NCI-H748 (cell line): ENCODE measurements at regions not wholly inside any gene's neighbourhood (a gene's known extent, or its start where the extent isn't known, plus 50 kb on each side); places are given as distances from the start of the nearest gene placed in this dataset.

Experiments used
- DNase-seq: peaks from one replicate; lab custom pipeline; 2025; ENCODE audit not compliant: unreplicated experiment; lab: John Stamatoyannopoulos, UW

DNA sequence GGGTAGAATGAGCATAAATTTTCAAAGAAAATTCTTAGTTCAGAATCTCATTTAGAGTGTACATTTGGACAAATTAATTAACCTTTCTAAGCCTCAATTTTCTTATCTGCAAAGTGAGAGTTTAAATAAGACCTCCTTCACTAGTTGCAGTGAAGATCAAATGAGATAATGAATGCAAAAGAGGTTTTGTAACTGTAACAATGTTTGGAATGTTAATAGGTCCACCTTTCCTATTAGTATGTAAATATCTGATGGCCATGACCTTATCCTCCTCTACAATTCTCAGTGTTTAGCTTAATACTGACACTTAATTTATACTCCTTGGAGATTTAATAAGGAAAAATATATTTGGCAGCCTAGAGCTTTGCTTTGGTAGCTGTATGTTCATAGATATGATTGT lies 138.8 kb downstream of the GABRG1 start:
- no peak for DNase-seq

DNA sequence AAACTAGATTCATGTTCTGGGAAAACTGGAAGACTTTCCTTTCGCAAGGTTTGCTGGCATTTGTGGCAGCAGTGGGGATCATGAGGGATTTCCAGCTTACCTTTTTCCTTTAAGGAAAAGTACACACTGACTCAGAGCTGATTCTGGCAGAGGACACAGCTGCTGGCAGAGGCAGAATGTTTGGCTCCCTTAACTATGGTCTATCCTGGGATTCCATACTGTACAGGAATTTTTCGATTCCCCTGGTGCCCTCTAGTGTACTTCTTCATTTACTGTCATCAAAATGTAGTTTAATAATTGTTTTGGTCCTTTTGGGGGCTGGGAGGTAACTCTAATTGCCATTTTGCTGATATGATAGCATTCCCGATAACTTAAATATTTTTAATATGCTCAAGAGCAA lies 152.7 kb downstream of the GABRG1 start:
- DNase-seq: no peak

DNA sequence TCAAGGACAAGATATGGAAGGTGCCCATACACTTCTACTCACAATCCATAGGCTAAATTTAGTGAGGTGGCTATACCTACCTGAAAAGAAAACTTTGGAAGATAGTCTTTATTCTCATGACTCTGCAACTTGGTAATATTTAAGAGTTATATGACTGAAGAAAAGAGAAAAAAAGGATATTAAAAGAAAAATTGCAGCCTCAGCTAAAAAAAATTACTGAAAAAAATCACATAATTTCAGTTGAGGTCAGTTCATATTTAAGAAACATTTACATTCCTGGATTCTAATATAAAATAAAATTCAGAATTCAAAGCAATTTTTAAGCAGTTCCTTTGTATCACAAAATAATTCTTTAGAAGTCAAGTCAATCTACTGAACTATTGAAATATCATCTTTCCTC lies 166.5 kb downstream of the GABRG1 start:
- DNase-seq: no peak

DNA sequence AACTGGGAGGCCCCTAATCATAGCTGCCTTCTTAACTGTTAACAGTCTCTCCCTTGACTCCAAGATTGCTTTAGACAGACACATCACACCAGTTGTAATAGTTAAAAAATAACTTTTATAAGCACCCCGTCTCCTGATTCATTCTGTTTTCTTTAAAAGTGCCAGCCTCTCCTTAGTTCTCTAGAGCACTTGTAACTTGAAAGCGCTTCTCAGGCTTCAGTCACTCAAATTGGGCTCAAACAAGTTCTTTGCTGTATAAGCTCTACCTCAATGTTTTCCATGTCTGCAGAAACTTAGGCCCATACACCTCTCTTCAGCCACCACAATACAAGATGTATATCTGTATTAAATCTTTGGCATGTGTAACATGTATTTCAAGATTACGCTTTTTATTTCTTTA lies 169.6 kb downstream of the GABRG1 start:
- DNase-seq: no peak

DNA sequence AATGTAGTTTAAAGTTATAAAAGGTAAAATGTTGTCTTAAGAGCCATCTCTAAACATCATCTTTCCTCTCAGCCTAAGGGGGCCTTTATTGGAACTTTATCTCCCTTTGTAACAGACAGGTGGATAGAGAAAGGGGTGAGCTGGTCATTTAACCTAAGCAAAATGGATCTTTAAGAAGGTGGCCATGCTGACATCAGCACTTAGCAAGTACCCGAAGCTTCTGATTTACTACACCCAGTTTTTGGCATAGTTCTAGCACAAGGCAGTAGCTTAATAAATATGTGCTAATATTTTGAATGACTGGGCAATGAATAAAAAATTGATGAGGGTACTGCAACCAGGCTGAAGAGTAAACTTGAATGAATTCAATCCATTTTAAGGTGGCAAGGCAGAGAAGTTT lies 172.7 kb downstream of the GABRG1 start:
- no peak for DNase-seq

DNA sequence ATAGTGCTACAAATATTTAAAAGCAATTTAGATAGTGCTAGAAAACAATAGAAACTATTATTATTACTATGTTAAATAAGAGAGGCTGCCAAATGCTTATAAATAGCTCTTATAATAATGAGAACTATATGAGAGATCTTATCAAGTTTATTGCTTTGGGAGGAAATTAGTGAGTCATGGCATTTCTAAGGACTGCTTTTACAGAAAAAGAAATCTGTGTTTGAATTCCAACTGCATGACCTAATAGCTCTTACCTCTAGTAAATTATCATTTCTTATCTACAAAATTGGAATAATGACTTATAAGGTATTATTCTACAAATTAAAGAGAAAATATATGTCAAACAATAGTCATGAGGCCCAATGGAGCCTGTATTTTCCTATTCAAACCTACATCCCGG lies 177.2 kb downstream of the GABRG1 start:
- DNase-seq: no peak

DNA sequence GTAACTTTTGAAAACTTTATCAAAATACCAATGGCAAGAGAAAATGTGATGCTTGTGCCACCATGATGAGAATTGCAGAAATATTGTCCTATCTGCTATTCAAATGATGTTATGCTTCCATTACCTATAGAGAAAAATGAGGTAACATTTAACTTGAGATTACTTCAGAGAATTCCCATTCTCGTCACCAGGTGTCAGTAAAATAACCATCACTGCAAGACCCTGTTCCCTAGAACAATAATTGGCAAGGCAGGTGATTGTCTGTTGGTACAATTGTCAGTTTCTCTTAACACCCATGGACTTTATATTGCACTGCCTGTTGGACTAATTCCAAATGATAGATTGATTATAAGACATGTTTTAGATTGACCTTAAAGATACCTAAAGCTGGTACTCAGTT lies 179.9 kb downstream of the GABRG1 start:
- DNase-seq: no peak

DNA sequence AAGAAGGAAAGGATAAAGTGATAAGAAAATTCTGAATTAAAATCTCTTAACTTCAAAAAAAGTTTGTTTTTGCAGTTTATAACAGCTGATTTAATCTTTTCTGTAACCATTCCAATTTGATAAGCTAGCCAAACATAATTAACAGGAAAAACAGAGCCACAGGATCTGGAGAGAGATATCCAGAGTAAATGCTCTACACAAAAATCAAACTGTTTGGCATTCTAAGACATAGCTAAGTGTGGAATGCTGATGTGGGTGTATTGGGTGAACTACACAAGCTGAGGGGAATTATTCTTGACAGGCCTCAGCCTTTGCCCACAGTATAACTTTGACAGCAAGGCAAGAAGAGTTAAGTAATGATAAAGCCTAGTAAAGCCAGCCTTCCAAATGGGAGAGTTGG lies 184.8 kb downstream of the GABRG1 start:
- DNase-seq: no peak

DNA sequence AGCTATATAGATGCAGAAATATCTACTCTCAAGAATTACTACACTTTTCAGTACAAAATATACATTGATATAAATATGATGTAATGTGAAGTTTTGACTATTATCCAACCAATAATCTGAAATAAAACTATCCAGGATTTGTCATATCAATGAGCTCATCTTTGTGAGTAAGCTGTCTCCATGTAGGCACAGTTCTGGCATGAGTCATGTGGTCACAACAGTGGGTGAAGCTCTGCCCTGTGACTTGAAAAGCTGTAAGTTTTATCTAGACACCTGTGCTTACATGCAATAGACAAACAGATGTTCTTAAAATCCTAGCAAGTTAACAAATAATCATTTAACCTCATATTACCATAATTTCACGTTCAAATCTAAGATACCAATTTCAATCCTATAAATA lies 192.7 kb downstream of the GABRG1 start:
- DNase-seq: no peak

DNA sequence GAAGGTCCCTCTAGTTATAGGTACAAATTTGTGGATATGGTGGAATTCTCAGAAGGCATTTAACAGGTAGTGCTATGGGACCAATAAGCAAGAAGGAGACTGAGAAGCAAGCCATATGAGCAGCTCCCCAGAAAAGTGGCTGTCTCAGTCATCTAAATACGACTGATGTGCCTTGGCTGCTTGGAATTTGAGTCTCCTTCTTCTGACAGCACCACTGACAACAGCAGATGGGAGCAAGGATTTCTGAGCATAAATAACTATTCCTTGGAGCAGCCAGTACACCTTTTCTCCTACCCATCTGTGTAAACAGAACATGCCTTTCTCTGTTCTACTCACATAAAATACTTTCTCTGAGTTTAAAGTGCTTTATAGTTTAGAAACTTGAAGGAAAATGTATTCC lies 196.2 kb downstream of the GABRG1 start:
- no peak for DNase-seq

DNA sequence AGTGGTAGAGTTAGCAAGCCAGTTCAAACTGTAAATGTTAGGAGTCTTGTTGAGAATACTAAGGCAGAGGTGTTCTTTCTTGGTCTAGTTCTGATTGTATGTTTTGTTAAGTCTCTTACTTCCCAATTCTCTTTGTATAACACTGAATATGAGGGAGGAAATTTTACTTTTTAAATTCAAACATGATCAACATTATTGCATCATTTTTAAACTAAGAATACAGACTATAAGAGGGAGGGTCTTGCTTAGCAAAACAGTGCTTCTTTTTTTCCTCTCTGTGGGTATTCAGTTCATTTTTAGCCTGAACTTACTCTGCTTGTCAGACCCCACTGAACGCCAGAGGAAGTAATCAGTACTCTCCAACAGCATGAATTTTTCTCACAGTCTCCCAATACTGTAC lies 198.0 kb downstream of the GABRG1 start:
- no peak for DNase-seq

DNA sequence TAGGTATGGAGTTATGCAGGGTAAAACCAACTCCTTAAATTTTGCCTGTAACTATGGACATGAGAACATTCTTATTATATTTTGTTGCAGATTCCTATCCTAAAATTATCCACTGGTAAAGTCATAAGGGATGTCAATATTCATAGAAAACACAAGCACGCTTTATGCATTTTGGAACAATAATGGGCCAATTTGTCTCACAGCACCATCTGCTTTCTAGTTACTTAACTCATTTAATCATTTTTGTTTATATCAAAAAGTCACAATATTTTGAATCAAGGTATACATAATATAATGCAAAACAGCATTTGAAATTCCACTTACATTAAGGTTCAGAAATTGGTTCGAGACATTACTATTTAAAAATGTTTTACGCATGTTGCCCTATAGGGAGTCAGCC lies 203.0 kb downstream of the GABRG1 start:
- no peak for DNase-seq

DNA sequence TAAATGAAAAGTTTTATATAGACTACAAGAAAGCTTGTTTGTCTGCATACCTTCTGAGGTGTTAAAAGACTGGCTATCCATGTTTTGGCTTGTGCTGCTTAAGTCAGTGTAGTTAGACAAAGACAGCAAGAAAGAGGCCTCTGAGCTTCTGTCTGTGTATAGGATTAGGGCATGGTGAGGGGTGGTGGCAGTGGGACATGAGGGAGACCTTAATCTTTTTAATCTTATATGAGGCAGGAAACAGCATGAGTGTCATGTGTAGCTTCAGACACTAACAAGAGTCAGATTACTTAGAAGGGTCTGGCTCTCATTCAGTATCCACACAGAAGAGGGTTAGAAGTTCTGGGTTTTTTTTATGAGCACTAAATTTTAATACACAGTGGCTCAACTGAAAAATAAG lies 213.3 kb downstream of the GABRG1 start:
- DNase-seq: no peak

DNA sequence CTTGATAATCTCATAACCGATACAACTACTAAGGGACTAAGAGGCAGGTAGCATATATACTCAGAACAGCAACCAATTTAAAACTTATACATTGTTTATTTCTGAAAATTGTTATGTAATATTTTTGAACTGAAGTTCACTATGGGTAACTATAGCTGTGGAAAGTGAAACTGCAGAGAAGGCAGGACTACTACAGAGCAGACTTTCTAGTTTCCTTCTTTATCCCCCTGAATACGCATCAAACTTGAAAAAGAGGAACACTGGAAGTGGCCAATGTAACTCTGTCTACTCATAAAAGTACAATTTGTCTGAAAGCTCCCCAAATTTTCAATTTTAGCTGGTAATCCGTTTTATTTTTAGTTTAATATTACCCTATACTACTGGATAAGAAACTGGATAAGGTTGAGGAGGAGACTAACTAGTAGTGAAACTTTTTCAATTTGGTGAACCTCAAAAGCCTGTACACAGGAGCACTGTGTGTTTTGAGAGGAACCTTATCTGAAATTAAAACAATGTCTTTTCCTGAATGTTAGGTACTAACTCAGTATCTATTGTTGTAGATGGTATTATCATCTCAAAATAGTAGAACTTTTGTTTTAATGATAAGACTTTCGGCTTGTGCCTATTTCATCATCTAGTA lies 225.8 kb downstream of the GABRG1 start:
- no peak for DNase-seq

DNA sequence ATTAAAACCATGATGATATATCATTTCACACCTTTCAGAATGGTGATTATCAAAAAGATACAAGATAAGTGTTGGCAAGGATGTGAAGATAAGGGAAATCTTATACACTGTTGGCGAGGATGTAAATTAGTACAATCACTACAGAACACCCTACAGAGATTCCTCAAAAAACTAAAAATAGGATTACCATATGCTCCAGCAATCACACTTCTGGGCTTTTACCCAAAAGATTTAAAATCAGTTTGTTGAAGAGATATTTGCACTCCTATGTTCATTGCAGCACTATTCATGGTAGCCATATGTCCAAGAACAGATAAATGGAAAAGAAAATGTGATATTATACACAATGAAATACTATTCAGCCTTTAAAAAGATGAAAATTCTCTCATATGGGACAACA lies 240.4 kb downstream of the GABRG1 start:
- no peak for DNase-seq

DNA sequence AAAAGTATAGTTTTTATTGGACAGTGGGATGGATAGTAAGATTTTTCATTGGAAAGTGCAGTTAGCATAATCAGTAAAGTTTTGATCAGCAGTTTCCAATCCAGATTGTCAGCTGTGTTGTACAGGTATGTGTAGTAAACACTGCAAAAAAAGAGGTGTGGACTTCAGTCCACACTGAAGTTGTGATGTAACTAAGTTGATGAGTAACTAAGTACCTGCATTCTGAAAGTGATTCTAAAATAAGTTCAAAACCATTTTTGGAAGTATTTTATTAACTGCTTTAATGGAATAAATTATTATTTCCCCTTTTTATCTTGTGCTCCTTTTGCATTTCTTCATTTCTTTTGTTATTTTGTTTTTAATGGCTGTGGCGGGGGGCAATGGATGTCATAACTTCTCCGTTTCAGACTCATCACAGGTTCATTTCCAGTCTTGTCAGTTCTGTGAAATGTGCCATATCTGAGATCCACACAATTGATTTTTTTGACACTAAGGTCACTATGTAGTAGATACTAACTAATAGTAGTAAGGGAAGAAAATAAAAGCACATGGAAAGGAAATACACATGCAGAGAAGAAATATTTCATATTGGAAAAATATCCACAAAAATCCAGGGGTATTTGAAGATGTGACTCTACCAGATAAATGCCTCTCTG lies 247.5 kb downstream of the GABRG1 start:
- DNase-seq: no peak

DNA sequence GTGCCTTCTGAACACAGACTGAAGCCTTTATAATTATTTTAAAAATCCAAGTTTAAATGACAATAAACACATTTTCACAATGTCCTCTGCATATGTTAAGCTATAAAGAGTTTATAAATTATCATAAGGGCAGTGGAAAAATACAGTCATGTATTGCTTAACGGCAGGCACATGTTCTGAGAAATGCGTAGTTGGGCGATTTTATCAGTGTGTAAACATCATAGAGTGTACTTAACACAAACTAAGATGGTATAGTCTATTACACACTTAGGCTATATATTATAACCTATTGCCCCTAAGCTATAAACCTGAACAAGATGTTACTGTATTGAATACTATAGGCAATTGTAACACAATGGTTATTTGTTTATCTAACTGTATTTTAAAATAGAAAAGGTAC lies 254.7 kb downstream of the GABRG1 start:
- no peak for DNase-seq

DNA sequence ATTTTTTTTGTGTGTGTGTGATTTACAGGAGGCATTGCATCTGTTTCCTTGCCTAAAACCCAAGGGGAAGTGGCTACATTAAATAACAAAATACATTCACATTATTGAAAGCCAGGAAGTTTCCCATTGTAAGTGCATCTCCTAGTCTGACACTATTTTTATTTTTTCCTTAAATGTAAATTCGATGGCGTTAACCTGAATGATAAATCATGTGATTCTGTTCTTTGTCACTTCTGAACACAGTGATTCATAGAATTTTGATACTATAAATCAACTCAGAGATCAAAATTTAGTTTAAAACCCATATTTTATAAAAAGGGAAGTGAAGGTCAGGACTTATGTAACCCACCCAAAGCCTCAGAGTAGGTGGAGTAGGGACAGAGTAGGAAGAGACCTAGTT lies 258.1 kb downstream of the GABRG1 start:
- DNase-seq: no peak

DNA sequence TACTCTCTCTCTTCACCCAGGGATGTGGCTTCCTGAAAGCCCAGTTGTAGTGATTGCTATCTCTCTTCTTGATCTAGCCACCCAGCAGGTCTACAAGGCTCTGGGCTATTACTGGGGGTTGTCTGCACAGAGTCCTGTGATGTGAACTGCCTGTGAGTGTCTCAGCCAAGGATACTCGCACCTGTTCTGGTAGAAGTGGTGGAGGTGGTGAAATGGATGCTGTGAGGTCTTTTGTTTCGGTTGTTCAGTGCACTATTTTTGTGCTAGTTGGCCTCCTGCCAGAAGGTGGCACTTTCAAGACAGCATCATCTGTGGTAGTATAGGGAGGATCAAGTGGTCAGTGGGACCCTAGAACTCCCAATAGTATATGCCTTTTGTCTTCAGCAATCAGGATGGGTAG lies 268.0 kb downstream of the GABRG1 start:
- no peak for DNase-seq

DNA sequence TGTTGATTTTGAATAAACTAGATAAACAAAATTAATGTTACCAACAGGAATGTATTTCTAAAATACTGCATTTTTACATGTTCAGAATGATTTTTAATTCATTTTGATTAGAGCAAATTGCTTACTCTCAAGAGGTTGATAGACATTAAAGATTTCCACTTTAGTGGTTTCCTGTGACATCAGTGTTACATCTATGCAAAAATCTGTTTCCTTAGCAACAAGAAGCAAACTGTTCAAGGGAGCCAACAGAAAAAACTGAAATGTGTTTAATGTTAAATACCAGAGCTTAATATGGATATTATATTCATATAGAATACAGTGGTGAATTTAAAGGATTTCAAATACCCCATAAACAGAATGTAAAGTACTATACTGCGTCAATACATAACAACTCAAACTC lies 277.8 kb downstream of the GABRG1 start:
- DNase-seq: no peak

DNA sequence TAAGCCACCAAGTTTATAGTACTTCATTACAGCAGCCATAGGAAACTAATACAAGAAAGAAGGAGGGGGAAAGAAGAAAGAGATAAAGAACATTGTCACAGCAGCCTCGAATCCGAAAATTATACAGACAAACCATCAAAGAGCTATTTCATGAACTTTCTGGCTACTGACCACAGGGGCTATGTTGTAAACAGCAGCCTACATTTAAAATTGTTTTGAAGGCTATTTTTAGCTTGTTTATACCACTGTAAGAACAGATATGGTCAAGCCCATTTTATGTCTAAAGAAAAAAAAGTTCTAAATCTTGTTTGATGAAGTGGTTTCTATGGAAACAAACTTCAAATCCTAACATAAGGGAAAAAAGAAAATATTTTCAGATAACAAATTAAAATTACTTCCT lies 282.1 kb downstream of the GABRG1 start:
- DNase-seq: no peak

DNA sequence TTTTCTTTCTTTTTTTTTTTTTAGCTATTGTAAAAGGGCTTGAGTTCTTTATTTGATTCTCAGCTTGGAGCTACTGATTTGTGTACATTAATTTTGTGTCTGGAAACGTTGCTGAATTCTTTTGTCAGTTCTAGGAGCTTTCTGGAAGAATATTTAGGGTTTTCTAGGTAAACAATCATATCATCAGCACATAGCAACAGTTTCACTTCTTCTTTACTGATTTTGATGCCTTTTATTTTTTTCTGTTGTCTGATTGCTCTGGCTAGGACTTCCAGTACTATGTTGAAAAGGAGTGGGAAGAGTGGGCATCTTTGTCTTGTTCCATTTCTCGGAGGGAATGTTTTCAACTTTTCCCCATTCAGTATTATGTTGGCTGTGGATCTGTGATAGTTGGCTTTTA lies 292.2 kb downstream of the GABRG1 start:
- DNase-seq: no peak

DNA sequence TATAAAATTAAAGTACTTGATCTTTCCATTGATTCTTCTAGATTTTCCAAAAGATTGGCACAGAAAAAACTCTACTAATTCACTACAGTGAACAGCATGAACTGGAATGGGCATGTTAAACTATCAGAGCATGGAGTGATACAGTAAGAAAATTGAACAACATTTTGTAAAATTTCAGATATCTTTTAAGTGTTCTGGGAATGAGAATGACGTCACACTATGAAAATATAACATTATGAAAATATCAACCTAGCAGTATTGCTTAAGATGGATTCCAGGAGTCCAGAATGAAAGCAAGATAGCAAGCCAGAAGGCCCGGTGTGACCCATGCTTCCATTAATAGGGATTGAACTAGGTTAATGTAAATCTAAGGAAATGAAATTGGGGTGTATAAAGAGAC lies 319.9 kb downstream of the GABRG1 start:
- no peak for DNase-seq
